AG08395 (cell line): ENCODE measurements at regions not wholly inside any gene's neighbourhood (a gene's known extent, or its start where the extent isn't known, plus 50 kb on each side); places are given as distances from the start of the nearest gene placed in this dataset.
"Not testable (repeated sequence)": the region's sequence is repeated elsewhere in the genome, so short reads cannot be mapped to it uniquely, and the experiment has no call there.

ENCODE experiments used
- DNase-seq: peaks from one replicate; pipeline ENCODE4 v3.0.0; 2012; ENCODE audit warnings: mixed read lengths, low spot score

- DNase-seq, result not testable (repeated sequence)
These were observed 56.1 kb downstream of the ZNF22 start for GRCh38 chr10:45056806-45057205.

DNA sequence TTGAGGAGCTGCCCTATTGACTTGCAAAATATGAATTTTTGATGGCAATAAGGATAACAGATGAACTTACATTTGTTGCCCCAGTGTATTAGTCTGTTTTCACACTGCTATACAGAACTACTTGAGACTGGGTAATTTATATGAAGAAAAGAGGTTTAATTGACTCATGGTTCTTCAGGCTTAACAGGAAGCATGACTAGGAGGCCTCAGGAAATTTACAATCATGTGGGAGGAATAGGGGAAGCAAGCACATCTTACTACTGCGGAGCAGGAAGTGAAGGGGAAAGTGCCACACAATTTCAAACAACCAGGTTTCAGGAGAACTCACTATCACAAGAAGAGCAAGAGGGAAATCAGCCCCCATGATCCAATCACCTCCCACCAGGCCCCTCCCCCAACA, 57.9 kb downstream of the ZNF22 start:
- DNase-seq, result no peak

- DNase-seq, result no peak
These were observed 58.4 kb downstream of the ZNF22 start for GRCh38 chr10:45058992-45059561.

DNA sequence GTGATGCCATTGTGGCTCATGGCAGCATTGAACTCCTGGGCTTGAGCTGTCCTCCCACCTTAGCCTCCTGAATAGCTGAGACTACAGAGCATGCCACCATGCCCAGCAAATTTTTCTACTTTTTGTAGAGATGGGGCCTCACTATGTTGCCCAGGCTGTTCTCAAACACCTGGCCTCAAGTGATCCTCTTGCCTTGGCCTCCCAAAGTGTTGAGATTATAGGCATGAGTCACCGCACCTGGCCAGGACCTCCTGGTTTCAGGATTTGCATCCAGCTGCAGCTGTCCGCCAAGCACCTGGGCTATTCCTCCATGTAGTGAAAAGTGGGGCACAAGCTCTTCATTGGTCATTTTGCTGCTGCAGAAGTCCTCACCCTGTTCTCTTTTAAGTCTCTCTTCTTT, 58.9 kb downstream of the ZNF22 start:
- no peak for DNase-seq

DNA sequence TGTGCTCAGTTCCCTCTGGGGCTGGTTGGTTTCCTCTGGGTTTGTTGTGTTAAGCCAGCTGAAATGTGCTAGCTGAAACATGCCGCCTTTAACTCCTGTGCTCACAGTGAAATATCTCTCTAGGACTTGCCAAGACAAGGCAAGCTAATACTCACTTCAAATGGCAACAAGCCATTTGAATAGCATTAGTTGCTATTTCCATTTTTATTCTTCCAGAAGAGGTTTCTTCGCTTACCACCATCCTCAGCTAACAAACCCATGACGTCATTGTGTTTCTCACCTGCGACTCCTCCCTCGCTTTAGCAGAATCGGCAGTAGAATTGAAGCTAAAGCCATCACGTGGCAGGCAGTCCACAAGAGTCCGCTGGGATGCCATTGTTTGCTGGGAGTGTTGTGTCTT, 61.3 kb downstream of the ZNF22 start:
- no peak for DNase-seq

- no peak for DNase-seq
These were observed 63.0 kb downstream of the ZNF22 start for GRCh38 chr10:45063591-45064231.

DNA sequence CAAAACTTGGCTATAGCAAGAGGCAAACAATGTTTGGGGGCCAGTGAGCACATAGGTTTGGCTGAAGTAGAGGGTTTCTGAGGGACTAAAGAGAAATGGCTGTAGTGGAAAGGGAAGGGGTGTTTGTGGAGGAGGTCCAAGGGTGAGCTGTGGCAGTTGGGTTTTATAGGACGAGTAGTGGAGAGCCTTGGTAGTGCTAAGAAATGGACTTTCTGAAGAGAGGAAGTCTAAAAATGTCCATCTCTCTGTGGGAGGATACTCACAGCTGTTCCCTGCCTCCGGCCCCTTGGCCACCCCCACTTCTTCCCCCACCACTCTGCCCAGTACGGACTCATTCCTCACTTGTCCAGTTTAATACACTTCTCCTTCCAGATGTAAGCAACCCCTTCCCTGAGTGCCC, 64.3 kb downstream of the ZNF22 start:
- no peak for DNase-seq

GRCh38 chr10:45071043-45071813, 70.5 kb downstream of the ZNF22 start:
- DNase-seq, result no peak

- no peak for DNase-seq
These were observed 74.5 kb downstream of the ZNF22 start for GRCh38 chr10:45075216-45075615.

DNA sequence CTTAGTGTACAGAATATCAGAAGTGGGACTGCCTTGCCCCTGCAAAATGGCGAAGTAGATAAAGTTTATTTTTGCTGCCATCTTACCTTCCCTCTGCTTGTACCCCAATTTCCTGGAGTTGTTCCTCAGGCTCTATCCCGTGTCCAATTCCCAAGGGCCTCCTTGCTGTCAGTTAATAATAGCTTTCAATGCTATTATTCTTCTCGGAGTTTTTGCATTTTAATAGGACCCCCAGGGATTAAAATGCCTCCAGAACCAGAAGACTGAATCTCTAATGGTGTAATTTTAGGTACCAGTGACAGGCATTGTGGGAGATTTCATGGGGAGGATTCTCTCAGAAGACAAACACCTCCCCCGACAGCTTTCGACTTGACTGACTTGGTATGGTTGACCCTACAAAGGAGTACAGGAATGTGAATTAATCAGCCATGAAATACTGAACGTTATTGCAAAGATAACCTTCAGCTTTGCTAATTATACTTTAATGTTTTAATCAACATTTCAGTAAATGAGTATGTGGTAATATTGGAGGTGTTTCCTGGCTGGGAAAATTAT, 75.2 kb downstream of the ZNF22 start:
- no peak for DNase-seq

DNA sequence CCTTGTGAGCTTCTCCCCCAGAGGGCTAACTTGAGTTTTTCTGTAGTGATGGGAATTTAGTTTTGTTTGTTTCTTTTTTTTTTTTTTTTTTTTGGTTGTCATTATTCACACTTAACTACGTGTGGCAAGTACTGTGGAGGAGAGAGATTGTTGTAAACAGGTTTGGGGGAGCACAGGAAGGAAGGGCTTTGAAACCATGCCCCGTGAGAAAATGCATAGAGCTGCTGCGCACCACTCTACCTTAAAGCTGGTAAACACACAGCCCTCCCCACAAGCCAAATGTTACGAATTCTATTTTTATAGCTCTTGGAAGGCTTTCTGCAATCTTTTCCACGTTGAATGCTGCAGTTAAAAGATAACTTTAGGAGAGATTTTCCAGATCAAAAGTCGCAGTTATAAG, 76.2 kb downstream of the ZNF22 start:
- DNase-seq, result no peak

GRCh38 chr10:45080331-45080730, 79.6 kb downstream of the ZNF22 start:
- DNase-seq, result no peak

DNA sequence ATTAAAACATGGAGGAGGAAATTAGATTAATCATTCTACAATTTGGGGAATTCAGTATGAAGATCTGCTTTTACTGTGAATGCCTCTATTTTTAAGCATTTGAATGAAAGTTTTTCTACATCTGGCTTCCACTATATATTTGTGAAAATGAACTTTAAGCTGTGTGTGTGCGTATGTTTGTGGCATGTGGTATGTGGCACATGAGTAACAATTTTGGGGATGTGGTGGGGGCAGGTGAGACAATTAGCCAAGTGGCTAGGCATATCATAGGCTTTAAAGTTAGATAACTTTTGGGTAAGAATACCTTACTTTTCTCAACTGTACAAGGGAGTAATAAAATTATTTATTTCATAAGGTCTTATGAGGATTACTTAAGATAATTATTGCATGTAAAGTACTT, 81.5 kb downstream of the ZNF22 start:
- no peak for DNase-seq

GRCh38 chr10:45091968-45092367, 91.2 kb downstream of the ZNF22 start:
- DNase-seq, result no peak

DNA sequence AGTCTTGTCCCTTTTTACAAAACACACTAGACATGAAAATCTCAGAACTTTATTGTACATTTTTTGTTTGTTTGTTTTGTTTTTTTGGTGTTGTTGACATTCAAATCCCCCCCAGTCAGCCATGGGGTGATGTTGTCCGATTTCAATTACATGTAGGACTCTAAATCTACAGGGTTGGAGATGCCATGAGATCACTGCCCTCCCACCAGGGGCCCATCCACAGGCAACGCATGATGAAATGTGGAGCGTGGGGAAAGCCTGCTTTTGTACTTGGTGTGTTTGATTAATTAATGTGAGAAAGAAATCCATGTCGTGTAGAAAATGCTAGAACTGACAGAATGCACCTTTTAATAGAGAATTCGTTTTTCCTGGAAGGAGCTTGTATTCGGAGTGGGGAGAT, 93.2 kb downstream of the ZNF22 start:
- DNase-seq, result no peak

DNA sequence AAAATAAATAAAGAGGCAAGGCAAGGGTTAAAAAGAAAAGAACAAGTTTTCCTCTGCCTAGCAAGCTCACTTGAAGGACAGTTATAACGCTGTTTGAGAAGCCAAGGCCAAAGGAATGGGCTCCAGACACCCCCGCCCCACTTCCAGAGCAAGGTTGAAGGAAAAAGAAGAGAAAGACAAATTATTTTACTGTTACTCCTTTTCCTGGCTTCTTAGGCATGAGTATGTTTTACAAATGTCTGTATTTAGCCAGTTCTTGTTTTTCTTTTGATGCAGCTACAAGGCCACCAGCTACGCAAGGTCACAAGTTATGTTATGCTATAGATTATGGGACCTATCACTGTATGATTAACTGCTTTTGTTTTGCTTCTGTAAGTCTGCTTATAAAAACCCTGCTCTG, 94.6 kb downstream of the ZNF22 start:
- no peak for DNase-seq

GRCh38 chr10:45096001-45096400, 95.3 kb downstream of the ZNF22 start:
- no peak for DNase-seq

GRCh38 chr10:45100429-45100828, 99.7 kb downstream of the ZNF22 start:
- no peak for DNase-seq

DNA sequence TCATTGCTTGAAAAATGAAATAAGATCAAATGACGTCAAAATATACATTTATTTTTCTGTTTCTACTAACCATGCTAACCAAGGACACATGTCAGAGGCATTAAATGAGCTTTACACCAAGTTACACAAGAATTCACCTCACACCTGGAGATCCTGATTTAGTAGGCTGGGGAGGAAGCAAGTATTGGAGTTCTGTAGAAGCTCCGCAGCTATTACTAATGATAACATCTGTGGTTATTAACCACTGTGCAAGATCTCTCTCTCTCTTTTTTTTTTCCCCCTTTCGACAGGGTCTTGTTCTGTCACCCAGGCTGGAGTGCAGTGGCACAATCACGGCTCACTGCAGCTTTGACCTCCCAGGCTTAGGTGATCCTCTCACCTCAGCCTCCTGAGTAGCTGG, 104.0 kb downstream of the ZNF22 start:
- no peak for DNase-seq

GRCh38 chr10:45105309-45105708, 104.6 kb downstream of the ZNF22 start:
- not testable (repeated sequence) for DNase-seq

DNA sequence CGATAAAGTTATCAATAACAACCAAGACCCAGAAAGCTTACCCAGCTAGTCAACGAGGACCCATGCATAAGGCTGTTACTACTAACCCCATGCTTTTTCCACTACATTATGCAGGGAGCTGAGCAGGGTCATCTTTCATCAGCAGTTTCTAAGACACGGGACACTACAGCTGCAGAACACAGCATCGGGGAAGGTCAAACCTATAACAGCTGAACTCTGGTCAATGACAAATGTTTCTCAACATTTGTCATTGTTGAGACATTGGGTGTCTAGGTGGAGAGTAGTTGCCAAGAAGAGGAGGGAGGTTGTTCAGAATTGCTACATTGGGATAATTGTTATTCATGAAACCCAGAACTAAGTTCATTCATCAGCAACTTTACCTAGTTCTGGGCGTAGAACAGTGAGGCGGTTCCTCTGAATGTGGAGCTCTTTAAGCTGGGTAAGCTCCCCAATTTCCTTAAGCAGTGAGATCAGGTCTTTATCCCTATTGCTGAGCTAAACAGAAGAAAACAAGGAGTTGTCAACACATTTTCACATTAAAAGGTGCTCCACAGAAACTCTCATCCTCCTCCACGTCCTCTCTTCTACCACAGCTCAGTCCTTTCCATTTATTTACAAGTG, 105.6 kb downstream of the ZNF22 start:
- no peak for DNase-seq

DNA sequence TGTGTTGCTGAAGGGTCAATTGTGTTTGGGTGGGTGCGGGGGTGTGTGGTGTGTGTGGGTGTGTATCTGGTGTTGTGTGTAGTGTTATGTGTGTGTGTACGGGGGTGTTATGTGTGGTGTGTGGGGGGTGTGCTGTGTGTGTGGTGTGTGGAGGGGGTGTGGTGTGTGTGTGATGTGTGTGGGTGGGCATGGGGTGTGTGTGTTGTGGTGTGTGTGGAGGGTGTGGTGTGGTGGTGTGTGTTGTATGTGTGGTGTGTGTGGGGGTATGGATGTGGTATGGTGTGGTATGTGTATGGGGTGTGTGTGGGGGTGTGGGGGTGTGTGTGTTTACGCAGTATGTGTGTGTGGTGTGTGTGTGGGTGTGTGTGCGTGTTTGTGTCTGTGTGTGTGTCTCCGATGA, 110.8 kb downstream of the ZNF22 start:
- no peak for DNase-seq

- DNase-seq, result not testable (repeated sequence)
These were observed 117.2 kb downstream of the ZNF22 start for GRCh38 chr10:45117940-45118339.
